Activated CD8-positive, alpha-beta T cell treated with anti-CD3 and anti-CD28 coated beads, Interleukin-2, amount 10 ng/mL, durations not matched to agents 7 days and 5 days (primary cell): ENCODE measurements at regions not wholly inside any gene's neighbourhood (a gene's known extent, or its start where the extent isn't known, plus 50 kb on each side); places are given as distances from the start of the nearest gene placed in this dataset.

Source experiments
- ATAC-seq: fragments of 150-1000 bp; cut with Tn5 transposase; one replicate; pipeline ENCODE4 v1.10.0; 2021; ENCODE audit warnings: moderate library complexity
- CTCF ChIA-PET: fragments of 350-600 bp; sonication (Branson Sonifier 250); formaldehyde crosslinking; loops from one replicate; lab custom pipeline; 2021; ENCODE audit warnings: antibody characterized with exemption; lab: Charles Lee
- POLR2A ChIA-PET: fragments of 350-600 bp; sonication (Branson Sonifier 250); formaldehyde crosslinking; loops from one replicate; lab custom pipeline; 2021; ENCODE audit warnings: antibody characterized with exemption; lab: Charles Lee
- DNase-seq: peaks from one replicate; pipeline ENCODE4 v3.0.0-alpha.2; 2020
- H3K27ac Mint-ChIP-seq: one replicate; pipeline ENCODE4 v1.8.0; 2021; ENCODE audit warnings: mild to moderate bottlenecking, mixed read lengths
- H3K27me3 Mint-ChIP-seq: one replicate; pipeline ENCODE4 v1.8.0; 2021; ENCODE audit warnings: low read depth, mixed read lengths
- H3K36me3 Mint-ChIP-seq: one replicate; pipeline ENCODE4 v1.8.0; 2021; ENCODE audit warnings: low read depth, mixed read lengths
- H3K4me1 Mint-ChIP-seq: one replicate; pipeline ENCODE4 v1.8.0; 2021; ENCODE audit warnings: low read depth, mixed read lengths
- H3K4me3 Mint-ChIP-seq: one replicate; pipeline ENCODE4 v1.8.0; 2021; ENCODE audit warnings: mild to moderate bottlenecking, mixed read lengths
- H3K9me3 Mint-ChIP-seq: one replicate; pipeline ENCODE4 v1.8.0; 2022; ENCODE audit warnings: mixed read lengths; ENCODE audit not compliant: insufficient read depth

- Mint-ChIP-seq H3K4me1 (no peaks in the 10 kb centered on the region), H3K4me3 (no peak overlapping the region), H3K27me3 (no peaks in the 10 kb centered on the region), H3K27ac (no peak overlapping the region), H3K9me3 (no peaks in the 10 kb centered on the region), H3K36me3 (no peaks in the 10 kb centered on the region)
- no peak for DNase-seq
- POLR2A ChIA-PET: no interaction called here
- ATAC-seq: no peak
- CTCF ChIA-PET: no interaction called here
Observed at GRCh38 chr18:42174909-42175308, 219.9 kb downstream of the PIK3C3 start.

DNA sequence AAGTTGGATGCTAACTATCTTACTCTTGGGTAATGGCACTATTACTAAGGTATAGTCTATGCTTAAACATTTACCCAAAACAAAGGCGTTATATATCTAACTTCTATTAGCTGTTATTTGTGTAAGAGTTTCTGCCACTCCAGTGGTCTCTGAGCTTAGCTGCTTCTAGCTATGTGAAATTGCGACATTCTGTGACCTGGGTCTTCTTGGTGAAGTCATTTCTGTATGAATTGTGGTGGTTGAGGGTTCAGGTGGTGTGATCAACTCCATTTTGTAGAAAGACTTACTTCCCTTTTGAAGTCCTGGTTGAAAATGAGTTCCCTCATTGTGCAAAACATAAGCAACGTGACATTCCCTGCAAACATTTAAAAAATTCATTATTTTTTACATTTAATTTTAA lies 221.6 kb downstream of the PIK3C3 start:
- H3K27ac Mint-ChIP-seq: no peak overlapping the region
- ChIA-PET CTCF (no interaction called here), POLR2A (no interaction called here)
- H3K4me3 Mint-ChIP-seq: no peak overlapping the region
- no peaks in the 10 kb centered on the region for H3K4me1 Mint-ChIP-seq
- DNase-seq (no peak), ATAC-seq (no peak)
- H3K9me3 Mint-ChIP-seq: no peaks in the 10 kb centered on the region
- no peaks in the 10 kb centered on the region for H3K36me3 Mint-ChIP-seq
- H3K27me3 Mint-ChIP-seq: no peaks in the 10 kb centered on the region

DNA sequence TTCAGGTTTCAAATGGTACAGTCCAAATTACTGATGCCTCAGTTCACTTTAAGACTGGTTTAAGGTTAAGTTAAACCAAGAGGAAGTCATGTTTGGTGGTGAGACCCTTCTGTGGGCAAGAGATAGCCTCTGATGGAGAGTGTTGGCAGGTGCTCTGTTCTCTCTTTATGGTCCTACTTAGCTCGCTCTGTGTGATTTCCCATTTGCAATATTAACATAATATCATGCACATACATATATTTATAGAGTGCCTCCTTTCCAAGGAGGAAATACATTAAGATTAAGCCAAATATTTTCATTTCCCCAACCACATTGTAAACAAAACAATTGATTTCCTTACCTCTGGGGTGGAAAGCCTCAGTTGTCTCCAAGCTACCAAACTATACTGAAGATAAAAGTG lies 222.4 kb downstream of the PIK3C3 start:
- Mint-ChIP-seq H3K4me3 (no peak overlapping the region), H3K4me1 (no peaks in the 10 kb centered on the region), H3K36me3 (no peaks in the 10 kb centered on the region), H3K27ac (no peak overlapping the region), H3K27me3 (no peaks in the 10 kb centered on the region), H3K9me3 (no peaks in the 10 kb centered on the region)
- ATAC-seq (no peak), DNase-seq (no peak)
- ChIA-PET CTCF (no interaction called here), POLR2A (no interaction called here)

- CTCF ChIA-PET: no interaction called here
- H3K9me3 Mint-ChIP-seq: no peaks in the 10 kb centered on the region
- H3K36me3 Mint-ChIP-seq: no peaks in the 10 kb centered on the region
- ATAC-seq (no peak), DNase-seq (no peak)
- no peaks in the 10 kb centered on the region for H3K27me3 Mint-ChIP-seq
- no peak overlapping the region for H3K4me3 Mint-ChIP-seq
- H3K27ac Mint-ChIP-seq: no peak overlapping the region
- H3K4me1 Mint-ChIP-seq: no peaks in the 10 kb centered on the region
- POLR2A ChIA-PET: no interaction called here
Observed at GRCh38 chr18:42178376-42179080, 223.5 kb downstream of the PIK3C3 start.

DNA sequence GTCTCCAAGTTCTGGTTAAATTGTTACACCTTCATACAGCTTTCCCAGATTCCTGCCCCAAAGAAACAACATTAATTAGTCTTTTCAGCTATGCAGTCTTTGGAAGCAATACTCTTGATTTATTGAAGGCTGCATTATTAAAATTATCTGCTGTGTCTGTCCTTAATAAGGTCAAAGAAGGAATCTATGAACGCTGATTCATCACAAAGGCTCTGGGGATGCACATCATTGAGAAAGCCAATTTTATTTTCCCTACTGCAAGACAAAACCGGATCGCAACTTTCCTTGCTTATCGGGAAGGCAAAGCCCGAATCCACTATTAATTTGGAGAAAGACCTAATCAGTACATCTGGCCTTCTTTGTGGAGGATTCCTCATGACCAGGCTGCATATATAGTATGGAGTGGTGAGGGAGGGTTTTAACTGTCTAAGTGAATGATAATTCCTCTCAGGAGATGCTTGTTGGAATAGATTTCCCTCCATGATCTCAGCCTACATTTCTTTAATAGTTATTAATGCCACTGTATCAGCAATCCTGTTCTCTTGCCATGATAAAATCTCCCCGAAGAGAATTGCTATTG lies 224.6 kb downstream of the PIK3C3 start:
- DNase-seq (no peak), ATAC-seq (no peak)
- no peak overlapping the region for H3K27ac Mint-ChIP-seq
- no peaks in the 10 kb centered on the region for H3K27me3 Mint-ChIP-seq
- H3K9me3 Mint-ChIP-seq: no peaks in the 10 kb centered on the region
- H3K4me1 Mint-ChIP-seq: no peaks in the 10 kb centered on the region
- no peak overlapping the region for H3K4me3 Mint-ChIP-seq
- no peaks in the 10 kb centered on the region for H3K36me3 Mint-ChIP-seq
- ChIA-PET CTCF (no interaction called here), POLR2A (no interaction called here)

GRCh38 chr18:42181474-42181873 lies 226.4 kb downstream of the PIK3C3 start:
- no peak for DNase-seq
- Mint-ChIP-seq H3K9me3 (no peaks in the 10 kb centered on the region), H3K27ac (no peak overlapping the region), H3K4me3 (no peak overlapping the region), H3K27me3 (no peaks in the 10 kb centered on the region), H3K4me1 (no peaks in the 10 kb centered on the region), H3K36me3 (no peaks in the 10 kb centered on the region)
- CTCF ChIA-PET: no interaction called here
- POLR2A ChIA-PET: no interaction called here
- ATAC-seq: no peak

DNA sequence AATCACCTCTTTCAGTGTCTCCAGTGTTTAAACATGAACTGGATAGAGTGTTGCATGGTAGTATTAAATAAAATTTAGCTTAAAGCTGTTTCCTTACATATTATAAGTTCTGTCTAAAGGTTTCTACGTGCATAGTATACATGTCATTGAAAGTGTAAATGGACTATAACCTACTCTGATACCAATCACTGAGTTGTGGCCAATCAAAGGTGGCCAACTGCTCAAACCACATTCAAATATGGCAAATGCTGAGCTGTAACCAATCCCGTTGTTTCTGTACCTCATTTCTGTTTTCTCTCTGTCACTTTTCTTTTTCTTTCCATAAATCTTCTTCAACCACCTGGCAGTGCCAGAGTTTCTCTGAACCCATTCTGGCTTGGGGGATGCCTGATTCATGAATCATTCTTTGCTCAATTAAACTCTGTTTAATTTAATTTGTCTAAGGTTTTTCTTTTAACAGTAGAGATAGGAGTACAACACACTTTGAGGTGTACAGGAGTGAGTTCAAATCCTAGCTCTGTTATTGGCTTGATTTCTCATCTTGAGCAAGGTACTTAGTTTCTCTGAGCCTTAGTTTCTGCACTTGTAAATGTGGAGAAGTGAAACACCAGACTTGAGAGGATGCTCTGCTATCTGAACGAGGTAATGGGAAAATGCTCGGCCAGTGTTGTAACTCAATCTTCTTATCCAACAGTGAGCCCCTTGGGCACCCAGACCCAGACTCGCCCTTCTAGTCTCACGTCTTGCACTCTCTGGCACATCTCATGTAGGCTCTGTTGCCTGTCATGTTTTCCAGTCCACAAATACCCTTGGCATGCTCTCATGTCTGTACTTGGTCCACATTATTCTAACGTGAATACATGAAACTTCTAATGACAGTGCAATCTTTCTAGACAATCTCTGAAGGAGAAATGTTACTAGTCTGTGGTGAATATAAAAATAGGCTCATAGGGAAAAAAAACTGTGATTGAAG lies 228.0 kb downstream of the PIK3C3 start:
- CTCF ChIA-PET: no interaction called here
- POLR2A ChIA-PET: no interaction called here
- no peaks in the 10 kb centered on the region for H3K36me3 Mint-ChIP-seq
- no peaks in the 10 kb centered on the region for H3K9me3 Mint-ChIP-seq
- no peak overlapping the region for H3K27ac Mint-ChIP-seq
- no peak overlapping the region for H3K4me3 Mint-ChIP-seq
- H3K4me1 Mint-ChIP-seq: no peaks in the 10 kb centered on the region
- DNase-seq (no peak), ATAC-seq (no peak)
- H3K27me3 Mint-ChIP-seq: no peaks in the 10 kb centered on the region

- H3K4me3 Mint-ChIP-seq: no peak overlapping the region
- ChIA-PET CTCF (interaction anchor here (0.7 kb wide), 1 partner anchor 69 kb away, joined by 4 read pairs; no protein-coding TSS in a partner anchor), POLR2A (no interaction called here)
- H3K27me3 Mint-ChIP-seq: no peaks in the 10 kb centered on the region
- no peak for DNase-seq
- ATAC-seq: no peak
- no peaks in the 10 kb centered on the region for H3K36me3 Mint-ChIP-seq
- H3K27ac Mint-ChIP-seq: no peak overlapping the region
- H3K9me3 Mint-ChIP-seq: no peaks in the 10 kb centered on the region
- H3K4me1 Mint-ChIP-seq: no peaks in the 10 kb centered on the region
Observed at GRCh38 chr18:42183746-42184145, 228.7 kb downstream of the PIK3C3 start.

DNA sequence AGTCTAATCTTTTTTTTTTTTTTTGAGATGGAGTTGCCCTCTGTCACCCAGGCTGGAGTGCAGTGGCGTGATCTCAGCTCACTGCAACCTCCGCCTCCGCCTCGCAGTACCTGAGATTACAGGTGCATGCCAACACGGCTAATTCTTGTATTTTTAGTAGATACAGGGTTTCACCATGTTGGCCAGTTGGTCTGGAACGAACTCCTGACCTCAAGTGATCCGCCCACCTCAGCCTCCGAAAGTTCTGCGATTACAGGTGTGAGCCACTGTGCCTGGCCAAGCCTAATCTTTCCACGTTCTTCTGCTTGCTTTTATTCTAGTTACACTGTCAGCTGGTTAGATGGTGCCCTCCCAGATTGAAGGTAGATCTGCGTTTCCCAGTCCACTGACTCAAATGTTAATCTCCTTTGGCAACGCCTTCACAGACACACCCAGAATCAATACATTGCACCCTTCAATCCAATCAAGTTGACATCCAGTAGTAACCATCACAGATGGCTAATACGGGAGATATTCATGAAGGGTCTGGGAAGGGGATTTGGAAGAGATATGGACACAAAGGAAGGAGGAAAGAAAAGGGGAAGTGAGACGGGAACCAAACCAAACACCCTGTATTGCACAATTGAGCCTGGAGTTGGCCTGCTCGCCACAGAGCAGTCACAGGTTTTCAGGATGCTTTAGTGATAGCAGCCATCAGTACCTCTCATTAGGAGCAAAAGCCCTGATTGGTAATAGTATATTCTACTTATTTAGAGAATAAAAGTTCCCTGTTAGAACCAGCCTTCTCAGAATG lies 229.8 kb downstream of the PIK3C3 start:
- Mint-ChIP-seq H3K9me3 (no peaks in the 10 kb centered on the region), H3K27me3 (no peaks in the 10 kb centered on the region)

GRCh38 chr18:42185486-42185885 lies 230.5 kb downstream of the PIK3C3 start:
- ATAC-seq (no peak), DNase-seq (no peak)
- H3K9me3 Mint-ChIP-seq: no peaks in the 10 kb centered on the region
- no peaks in the 10 kb centered on the region for H3K27me3 Mint-ChIP-seq
- no peak overlapping the region for H3K4me3 Mint-ChIP-seq
- CTCF ChIA-PET: no interaction called here
- POLR2A ChIA-PET: no interaction called here
- no peaks in the 10 kb centered on the region for H3K4me1 Mint-ChIP-seq
- H3K36me3 Mint-ChIP-seq: no peaks in the 10 kb centered on the region
- no peak overlapping the region for H3K27ac Mint-ChIP-seq

More for the DNA sequence above, 229.8 kb downstream of the PIK3C3 start:
- ATAC-seq: no peak
- CTCF ChIA-PET: interaction anchor here (0.7 kb wide), 1 partner anchor 71 kb away, joined by 4 read pairs; no protein-coding TSS in a partner anchor
- Mint-ChIP-seq H3K4me1 (no peaks in the 10 kb centered on the region), H3K27ac (no peak overlapping the region), H3K4me3 (no peak overlapping the region), H3K36me3 (no peaks in the 10 kb centered on the region)
- no peak for DNase-seq
- POLR2A ChIA-PET: no interaction called here

- Mint-ChIP-seq H3K36me3 (no peaks in the 10 kb centered on the region), H3K27ac (no peak overlapping the region), H3K27me3 (no peaks in the 10 kb centered on the region), H3K4me1 (no peaks in the 10 kb centered on the region), H3K4me3 (no peak overlapping the region), H3K9me3 (no peaks in the 10 kb centered on the region)
- DNase-seq: no peak
- ChIA-PET POLR2A (no interaction called here), CTCF (no interaction called here)
- no peak for ATAC-seq
Observed at GRCh38 chr18:42187611-42188380, 232.8 kb downstream of the PIK3C3 start.
